Fibroblast of lung (primary cell): ENCODE measurements at regions not wholly inside any gene's neighbourhood (a gene's known extent, or its start where the extent isn't known, plus 50 kb on each side); places are given as distances from the start of the nearest gene placed in this dataset.

ENCODE experiments used
- CTCF ChIP-seq, 2 donors: IDR thresholded peaks in 1 of 2; conservative IDR thresholded peaks in 1 of 2; 1 replicate in 1 of 2; 2 replicates in 1 of 2; pipeline ENCODE4 v1.5.1; 2011 to 2012; ENCODE audit warnings: low read length in 2 of 2, control low read depth in 1 of 2, inconsistent platforms in 1 of 2, low read depth in 1 of 2, mild to moderate bottlenecking in 1 of 2
- EZH2 ChIP-seq: IDR thresholded peaks from 2 replicates; pipeline ENCODE4 v1.5.1; 2012; ENCODE audit warnings: low read length, control low read depth, mild to moderate bottlenecking; ENCODE audit errors: missing control alignments

GRCh38 chr2:37561615-37562569 is 109.5 kb downstream of the CDC42EP3 start:
- TF ChIP-seq CTCF (conservative IDR thresholded peaks at IDR 0.05 in 1 of 2, IDR thresholded peaks at IDR 0.05 in 1 of 2; ENCODE audit: low read depth in 1 of 2, low read length in 2 of 2) (no peak), EZH2 (no peak)
